Muscle layer of duodenum (tissue), 2 donors: ENCODE measurements at regions not wholly inside any gene's neighbourhood (a gene's known extent, or its start where the extent isn't known, plus 50 kb on each side); places are given as distances from the start of the nearest gene placed in this dataset.

ENCODE experiments used
- H3K27ac ChIP-seq: one replicate; pipeline ENCODE4 v1.7.0; 2013; ENCODE audit warnings: mild to moderate bottlenecking, low read length
- H3K27me3 ChIP-seq: one replicate; pipeline ENCODE4 v1.7.0; 2013; ENCODE audit warnings: low read depth, mild to moderate bottlenecking, control low read depth, low read length
- H3K36me3 ChIP-seq, 2 donors: one replicate each; pipeline ENCODE4 v1.7.0; 2013; ENCODE audit warnings: low read length in 2 of 2, control low read depth in 1 of 2, mild to moderate bottlenecking in 1 of 2; ENCODE audit not compliant: insufficient read depth in 2 of 2, control insufficient read depth in 1 of 2
- H3K4me1 ChIP-seq, 2 donors: one replicate each; pipeline ENCODE4 v1.7.0; 2013; ENCODE audit warnings: low read length in 2 of 2, mild to moderate bottlenecking in 2 of 2, control low read depth in 1 of 2, moderate library complexity in 1 of 2; ENCODE audit not compliant: insufficient read depth in 2 of 2, control insufficient read depth in 1 of 2
- H3K4me3 ChIP-seq, 2 donors: one replicate each; pipeline ENCODE4 v1.7.0; 2013; ENCODE audit warnings: low read length in 2 of 2, low read depth in 1 of 2, mild to moderate bottlenecking in 1 of 2
- H3K9me3 ChIP-seq, 2 donors: one replicate each; pipeline ENCODE4 v1.7.0; 2013; ENCODE audit warnings: low read length in 2 of 2, control low read depth in 1 of 2, mild to moderate bottlenecking in 1 of 2; ENCODE audit not compliant: control insufficient read depth in 1 of 2
- donor health status: healthy.

DNA sequence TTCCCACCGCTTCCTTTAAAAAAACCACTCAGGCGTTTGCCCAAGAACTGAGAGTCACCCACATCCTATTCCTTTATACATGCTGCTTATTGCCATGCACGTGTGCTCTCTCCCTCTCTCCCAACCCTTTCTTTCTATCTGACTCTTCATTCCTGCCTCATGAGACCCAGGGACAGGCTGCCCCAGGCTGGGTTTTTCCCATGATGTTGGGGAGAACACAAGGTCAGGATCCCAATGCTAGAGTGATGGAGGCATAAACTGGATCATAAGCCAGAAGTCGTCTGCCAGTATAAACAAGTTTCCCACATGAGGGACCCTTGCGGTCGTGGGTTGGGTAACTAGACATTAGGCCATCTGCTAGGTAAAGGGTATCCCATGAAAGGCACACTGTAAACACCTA lies 64.9 kb downstream of the CD2 start:
- no peak overlapping the region for H3K4me3 ChIP-seq
- no peaks in the 10 kb centered on the region for H3K27me3 ChIP-seq
- no peaks in the 10 kb centered on the region for H3K9me3 ChIP-seq
- H3K4me1 ChIP-seq, result no peaks in the 10 kb centered on the region
- H3K36me3 ChIP-seq, result no peaks in the 10 kb centered on the region
- H3K27ac ChIP-seq, result no peak overlapping the region

- Histone ChIP-seq H3K9me3 (no peaks in the 10 kb centered on the region), H3K4me1 (peaks cover 0 to 4% of the 10 kb centered on the region in 2 donors), H3K27me3 (no peaks in the 10 kb centered on the region), H3K4me3 (no peak overlapping the region), H3K36me3 (no peaks in the 10 kb centered on the region), H3K27ac (no peak overlapping the region)
Measured at GRCh38 chr1:116820369-116820768, 66.1 kb downstream of the CD2 start.

DNA sequence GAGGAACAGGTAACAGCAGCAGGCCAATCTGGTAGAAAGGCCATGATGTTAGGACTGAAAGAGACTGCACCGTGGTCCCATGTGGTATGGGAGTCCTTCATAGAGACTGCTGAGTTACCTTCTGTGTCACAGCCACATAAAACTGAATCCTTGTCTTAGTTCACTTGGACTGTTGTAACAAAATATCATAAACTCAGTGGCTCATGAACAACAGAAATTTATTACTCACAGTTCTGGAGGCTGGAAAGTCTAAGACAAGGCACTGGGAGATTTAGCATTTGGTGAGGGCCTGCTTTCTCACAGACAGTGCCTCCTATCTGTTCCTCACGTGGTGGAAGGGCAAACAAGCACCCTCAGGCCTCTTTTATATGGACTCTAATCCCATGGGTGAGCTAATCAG lies 67.5 kb downstream of the CD2 start:
- no peaks in the 10 kb centered on the region for H3K27me3 ChIP-seq
- H3K27ac ChIP-seq, result no peak overlapping the region
- no peaks in the 10 kb centered on the region for H3K9me3 ChIP-seq
- peaks cover 0 to 12% of the 10 kb centered on the region in 2 donors for H3K4me1 ChIP-seq
- H3K4me3 ChIP-seq, result no peak overlapping the region
- no peaks in the 10 kb centered on the region for H3K36me3 ChIP-seq

DNA sequence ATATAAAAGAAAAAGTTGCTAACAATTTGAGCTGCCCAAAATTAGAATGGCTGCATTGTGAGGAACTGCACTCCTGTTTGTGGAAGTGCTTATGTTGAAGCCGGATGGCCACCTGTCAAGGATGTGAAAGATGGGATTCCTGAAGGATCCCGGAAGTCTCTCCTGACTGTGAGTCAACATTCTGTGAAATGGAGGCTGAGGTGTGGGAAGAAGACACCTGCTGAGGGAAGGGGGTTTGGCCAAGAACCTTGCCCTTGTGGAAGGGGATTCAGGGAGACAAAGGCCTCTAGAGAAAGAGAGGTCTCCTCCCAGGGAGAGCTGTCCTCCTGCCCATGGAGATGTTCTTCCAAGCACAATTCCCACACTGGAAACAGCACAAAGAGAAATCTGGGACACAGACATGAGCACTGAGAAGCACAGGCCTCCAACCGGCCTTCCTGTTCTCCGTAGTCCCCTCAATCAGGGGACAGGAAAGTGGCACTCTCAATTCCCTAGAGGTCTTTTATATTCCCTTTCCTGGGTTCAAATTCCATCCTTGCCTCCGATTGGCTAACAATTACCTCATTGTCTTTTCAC lies 70.5 kb downstream of the CD2 start:
- Histone ChIP-seq H3K9me3 (no peaks in the 10 kb centered on the region), H3K36me3 (no peaks in the 10 kb centered on the region), H3K4me3 (no peak overlapping the region), H3K27me3 (no peaks in the 10 kb centered on the region), H3K4me1 (peaks cover 0 to 12% of the 10 kb centered on the region in 2 donors), H3K27ac (no peak overlapping the region)

- Histone ChIP-seq H3K9me3 (no peaks in the 10 kb centered on the region), H3K4me3 (no peak overlapping the region), H3K4me1 (peaks cover 0 to 12% of the 10 kb centered on the region in 2 donors), H3K36me3 (no peaks in the 10 kb centered on the region), H3K27me3 (no peaks in the 10 kb centered on the region), H3K27ac (no peak overlapping the region)
Measured at GRCh38 chr1:116825207-116825719, 71.0 kb downstream of the CD2 start.

DNA sequence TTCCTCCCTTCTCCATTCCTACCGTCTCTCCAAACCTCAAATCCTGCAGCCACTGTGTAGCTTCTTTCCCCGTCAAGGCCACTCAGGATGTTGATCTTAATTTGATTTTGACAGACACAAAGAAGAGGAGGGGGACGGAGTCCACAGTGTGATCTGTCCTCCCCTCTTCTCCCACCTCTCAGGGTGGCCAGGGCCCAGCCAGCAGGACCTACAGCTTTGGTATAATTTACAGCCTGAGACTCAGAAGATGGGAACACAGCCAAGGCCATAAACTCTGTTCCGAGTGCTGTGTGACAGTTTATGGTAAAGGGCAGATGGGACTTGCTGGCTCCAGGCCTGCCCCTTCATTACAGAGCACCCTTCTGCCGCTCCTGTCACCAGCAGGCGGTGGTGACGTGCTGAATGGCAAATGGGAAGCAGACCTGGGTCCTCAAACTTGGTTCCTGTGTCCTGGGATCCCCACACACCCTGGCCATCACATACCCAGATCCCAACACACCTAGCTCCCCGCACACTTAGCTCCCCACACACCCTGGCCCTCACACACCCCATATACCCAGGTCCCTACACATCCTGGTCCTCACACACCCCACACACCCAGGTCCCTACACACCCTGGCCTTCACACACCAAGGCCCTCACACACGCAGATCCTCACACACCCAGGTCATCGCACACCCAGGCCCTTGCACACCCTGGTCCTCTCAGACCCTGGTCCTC lies 71.6 kb downstream of the CD2 start:
- Histone ChIP-seq H3K27ac (no peak overlapping the region), H3K27me3 (no peaks in the 10 kb centered on the region), H3K9me3 (no peaks in the 10 kb centered on the region), H3K4me3 (no peak overlapping the region), H3K36me3 (no peaks in the 10 kb centered on the region), H3K4me1 (peaks cover 0 to 12% of the 10 kb centered on the region in 2 donors)

GRCh38 chr1:116826818-116827606 lies 72.8 kb downstream of the CD2 start:
- no peak overlapping the region for H3K27ac ChIP-seq

DNA sequence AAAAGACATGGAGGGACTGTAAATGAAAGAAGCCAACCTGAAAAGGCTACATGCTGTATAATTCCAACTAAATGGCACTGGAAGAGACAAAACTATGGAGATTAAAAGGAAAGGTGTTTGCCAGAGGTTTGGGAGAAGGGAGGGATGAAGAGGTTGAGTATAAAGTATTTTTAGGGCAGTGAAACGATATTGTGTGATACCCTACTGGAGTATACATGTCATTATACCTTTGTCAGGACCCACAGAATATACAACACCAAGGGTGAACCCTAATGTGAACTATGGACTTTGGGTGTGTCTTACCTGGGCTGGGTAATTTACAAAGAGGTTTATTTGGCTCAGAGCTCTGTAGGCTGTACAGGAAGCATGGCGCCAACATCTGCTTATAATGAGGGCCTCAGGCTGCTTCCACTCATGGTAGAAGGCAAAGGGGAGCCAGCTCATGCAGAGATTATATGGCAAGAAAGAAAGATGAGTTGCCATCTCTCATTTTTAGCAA lies 73.4 kb downstream of the CD2 start:
- Histone ChIP-seq H3K4me3 (no peak overlapping the region), H3K27ac (no peak overlapping the region), H3K4me1 (peaks cover 0 to 12% of the 10 kb centered on the region in 2 donors), H3K9me3 (no peaks in the 10 kb centered on the region), H3K27me3 (no peaks in the 10 kb centered on the region), H3K36me3 (no peaks in the 10 kb centered on the region)

More at GRCh38 chr1:116826818-116827606, 72.8 kb downstream of the CD2 start:
- H3K27me3 ChIP-seq, result no peaks in the 10 kb centered on the region
- H3K36me3 ChIP-seq, result no peaks in the 10 kb centered on the region
- no peaks in the 10 kb centered on the region for H3K9me3 ChIP-seq
- no peak overlapping the region for H3K4me3 ChIP-seq
- peaks cover 0 to 12% of the 10 kb centered on the region in 2 donors for H3K4me1 ChIP-seq

GRCh38 chr1:116832308-116832931 lies 77.3 kb upstream of the PTGFRN start:
- no peaks in the 10 kb centered on the region for H3K9me3 ChIP-seq
- no peak overlapping the region for H3K27ac ChIP-seq
- H3K4me3 ChIP-seq, result no peak overlapping the region
- H3K4me1 ChIP-seq, result no peaks in the 10 kb centered on the region
- H3K36me3 ChIP-seq, result no peaks in the 10 kb centered on the region
- no peaks in the 10 kb centered on the region for H3K27me3 ChIP-seq

- no peaks in the 10 kb centered on the region for H3K9me3 ChIP-seq
- H3K27ac ChIP-seq, result no peak overlapping the region
- H3K36me3 ChIP-seq, result no peaks in the 10 kb centered on the region
- no peak overlapping the region for H3K4me3 ChIP-seq
- no peaks in the 10 kb centered on the region for H3K27me3 ChIP-seq
- H3K4me1 ChIP-seq, result no peaks in the 10 kb centered on the region
Measured at GRCh38 chr1:116832932-116833578, 76.7 kb upstream of the PTGFRN start.
